Mesodermal cell (in vitro differentiated cells): ENCODE measurements at regions not wholly inside any gene's neighbourhood (a gene's known extent, or its start where the extent isn't known, plus 50 kb on each side); places are given as distances from the start of the nearest gene placed in this dataset.
"Not testable (repeated sequence)": the region's sequence is repeated elsewhere in the genome, so short reads cannot be mapped to it uniquely, and the experiment has no call there.

ENCODE experiments used
- H3K27ac ChIP-seq: 2 replicates; pipeline ENCODE4 v1.7.0; 2013; ENCODE audit warnings: mild to moderate bottlenecking, low read depth, low read length, moderate library complexity; ENCODE audit not compliant: severe bottlenecking
- H3K36me3 ChIP-seq: 2 replicates; pipeline ENCODE4 v1.7.1; 2013; ENCODE audit warnings: mild to moderate bottlenecking, low read length, moderate library complexity; ENCODE audit not compliant: control insufficient read depth, insufficient read depth
- H3K4me1 ChIP-seq: one replicate; pipeline ENCODE4 v1.7.1; 2013; ENCODE audit warnings: mild to moderate bottlenecking, low read length; ENCODE audit not compliant: insufficient read depth, control insufficient read depth, poor library complexity, severe bottlenecking
- H3K4me3 ChIP-seq: 2 replicates; pipeline ENCODE4 v1.7.0; 2013; ENCODE audit warnings: low read length, control low read depth, mild to moderate bottlenecking; ENCODE audit not compliant: insufficient read depth, poor library complexity, severe bottlenecking; ENCODE audit errors: extremely low read depth
- H3K9me3 ChIP-seq: 2 replicates; pipeline ENCODE4 v1.7.1; 2013; ENCODE audit warnings: mild to moderate bottlenecking, low read length, moderate library complexity; ENCODE audit not compliant: control insufficient read depth
- WGBS, 2 experiments: methylation state at CpG; one replicate each; pipeline ENCODE4 v1.1.5; 2013; ENCODE audit warnings: missing lambda C conversion rate in 2 of 2; ENCODE audit not compliant: insufficient coverage in 2 of 2; 5-methylcytosine and 5-hydroxymethylcytosine counted together

GRCh38 chr1:66460776-66461175, 73.2 kb upstream of the SGIP1 start:
- Histone ChIP-seq H3K9me3 (no peaks in the 10 kb centered on the region), H3K27ac (no peak overlapping the region), H3K4me1 (peaks cover 8% of the 10 kb centered on the region), H3K4me3 (no peak overlapping the region), H3K36me3 (no peaks in the 10 kb centered on the region)
- WGBS, 2 experiments, result no CpG with 5 or more reads among the region's 3 CpGs

- Histone ChIP-seq H3K4me3 (no peak overlapping the region), H3K36me3 (no peaks in the 10 kb centered on the region), H3K4me1 (peaks cover 14% of the 10 kb centered on the region), H3K27ac (no peak overlapping the region), H3K9me3 (no peaks in the 10 kb centered on the region)
- WGBS, 2 experiments, result 95 to 100% methylated on average over 1 to 2 of the region's 2 CpGs
Measured at GRCh38 chr1:66462313-66462712, 71.6 kb upstream of the SGIP1 start.

- peaks cover 14% of the 10 kb centered on the region for H3K4me1 ChIP-seq
- H3K4me3 ChIP-seq, result no peak overlapping the region
- H3K27ac ChIP-seq, result no peak overlapping the region
Measured at GRCh38 chr1:66464351-66464750, 69.6 kb upstream of the SGIP1 start.

GRCh38 chr1:66464802-66465201, 69.2 kb upstream of the SGIP1 start:
- Histone ChIP-seq H3K36me3 (no peaks in the 10 kb centered on the region), H3K4me1 (peaks cover 14% of the 10 kb centered on the region), H3K27ac (no peak overlapping the region), H3K4me3 (no peak overlapping the region), H3K9me3 (no peaks in the 10 kb centered on the region)
- WGBS, 2 experiments, result 46 to 50% methylated on average over 2 of the region's 2 CpGs

More at GRCh38 chr1:66464351-66464750, 69.6 kb upstream of the SGIP1 start:
- H3K9me3 ChIP-seq, result no peaks in the 10 kb centered on the region
- no peaks in the 10 kb centered on the region for H3K36me3 ChIP-seq

GRCh38 chr1:66466695-66467094, 67.3 kb upstream of the SGIP1 start:
- peak overlapping the region; percentile 39 for H3K27ac ChIP-seq
- not testable (repeated sequence) for H3K36me3 ChIP-seq
- 58% methylated on average over 1 of the region's 2 CpGs; no CpG with 5 or more reads in 1 of the 2 experiments for WGBS, 2 experiments

GRCh38 chr1:66468722-66469121, 65.2 kb upstream of the SGIP1 start:
- no peaks in the 10 kb centered on the region for H3K9me3 ChIP-seq
- H3K36me3 ChIP-seq, result no peaks in the 10 kb centered on the region
- WGBS, 2 experiments, result 100% methylated on average over 1 to 2 of the region's 2 CpGs
- H3K4me1 ChIP-seq, result peaks cover 14% of the 10 kb centered on the region
- no peak overlapping the region for H3K4me3 ChIP-seq
- no peak overlapping the region for H3K27ac ChIP-seq

More at GRCh38 chr1:66466695-66467094, 67.3 kb upstream of the SGIP1 start:
- H3K9me3 ChIP-seq, H3K4me3 ChIP-seq: not testable (repeated sequence)
- peaks cover 14% of the 10 kb centered on the region for H3K4me1 ChIP-seq

- Histone ChIP-seq H3K36me3 (no peaks in the 10 kb centered on the region), H3K27ac (no peak overlapping the region), H3K4me1 (no peaks in the 10 kb centered on the region), H3K4me3 (no peak overlapping the region), H3K9me3 (no peaks in the 10 kb centered on the region)
- WGBS, 2 experiments, result 89 to 100% methylated on average over 1 to 2 of the region's 2 CpGs
Measured at GRCh38 chr1:66475940-66476339, 58.0 kb upstream of the SGIP1 start.

- H3K4me3 ChIP-seq, result no peak overlapping the region
- no peak overlapping the region for H3K27ac ChIP-seq
- no peaks in the 10 kb centered on the region for H3K9me3 ChIP-seq
- H3K4me1 ChIP-seq, result no peaks in the 10 kb centered on the region
- H3K36me3 ChIP-seq, result no peaks in the 10 kb centered on the region
- no CpG with 5 or more reads among the region's 1 CpG for WGBS, 2 experiments
Measured at GRCh38 chr1:66476774-66477173, 57.2 kb upstream of the SGIP1 start.

GRCh38 chr1:66478116-66478515, 55.8 kb upstream of the SGIP1 start:
- Histone ChIP-seq H3K4me3 (no peak overlapping the region), H3K4me1 (no peaks in the 10 kb centered on the region)
- WGBS, 2 experiments, result 96 to 97% methylated on average over 7 of the region's 7 CpGs

GRCh38 chr1:66480162-66480561, 53.8 kb upstream of the SGIP1 start:
- no peaks in the 10 kb centered on the region for H3K4me1 ChIP-seq

More at GRCh38 chr1:66478116-66478515, 55.8 kb upstream of the SGIP1 start:
- no peaks in the 10 kb centered on the region for H3K9me3 ChIP-seq
- no peaks in the 10 kb centered on the region for H3K36me3 ChIP-seq
- H3K27ac ChIP-seq, result no peak overlapping the region

GRCh38 chr1:66481215-66481614, 52.7 kb upstream of the SGIP1 start:
- not testable (repeated sequence) for H3K36me3 ChIP-seq, H3K27ac ChIP-seq, H3K4me3 ChIP-seq, H3K9me3 ChIP-seq, H3K4me1 ChIP-seq
- 52 to 53% methylated on average over 2 to 4 of the region's 15 CpGs for WGBS, 2 experiments

More at GRCh38 chr1:66480162-66480561, 53.8 kb upstream of the SGIP1 start:
- Histone ChIP-seq H3K27ac (no peak overlapping the region), H3K36me3 (no peaks in the 10 kb centered on the region), H3K9me3 (no peaks in the 10 kb centered on the region), H3K4me3 (no peak overlapping the region)
- WGBS, 2 experiments, result 94% methylated on average over 2 of the region's 3 CpGs; no CpG with 5 or more reads in 1 of the 2 experiments
